Tibial nerve (tissue), 3 donors: ENCODE measurements at regions not wholly inside any gene's neighbourhood (a gene's known extent, or its start where the extent isn't known, plus 50 kb on each side); places are given as distances from the start of the nearest gene placed in this dataset.

Experiments used
- POLR2A ChIP-seq, 2 donors: fragments of 450-650 bp; IDR thresholded peaks; one replicate each; pipeline ENCODE4 v1.6.1; 2017; ENCODE audit warnings: antibody characterized with exemption in 2 of 2, mild to moderate bottlenecking in 2 of 2, moderate library complexity in 2 of 2
- TF ChIP-seq, protein P1 (sequence below), 5 experiments: fragments of 200-600 bp in 3 of 5; fragments of 450-650 bp in 2 of 5; sonication (generic) in 3 of 5; IDR thresholded peaks; one replicate each; pipeline ENCODE4 v1.5.1; 2016 to 2019; ENCODE audit warnings: antibody characterized with exemption in 5 of 5, mild to moderate bottlenecking in 3 of 5, moderate library complexity in 2 of 5

DNA sequence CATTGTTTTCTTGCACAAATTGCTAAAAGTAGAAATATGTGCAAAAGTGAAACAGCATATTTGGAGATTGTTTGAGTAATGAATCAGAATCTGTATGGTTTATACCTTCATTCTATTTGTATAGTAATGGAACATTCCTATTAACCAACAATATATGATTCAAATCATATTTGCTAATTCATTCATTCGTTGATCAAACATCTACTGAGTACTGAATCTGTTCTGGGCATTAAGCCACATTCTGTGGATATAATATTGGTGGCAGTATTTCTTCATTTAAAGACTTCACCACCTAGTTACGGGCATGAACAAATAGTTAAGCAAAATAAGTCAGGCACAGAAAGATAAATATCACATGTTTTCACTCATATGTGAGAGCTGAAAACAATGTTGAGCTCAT lies 385.7 kb downstream of the MTRR start:
- TF ChIP-seq, protein P1, sequence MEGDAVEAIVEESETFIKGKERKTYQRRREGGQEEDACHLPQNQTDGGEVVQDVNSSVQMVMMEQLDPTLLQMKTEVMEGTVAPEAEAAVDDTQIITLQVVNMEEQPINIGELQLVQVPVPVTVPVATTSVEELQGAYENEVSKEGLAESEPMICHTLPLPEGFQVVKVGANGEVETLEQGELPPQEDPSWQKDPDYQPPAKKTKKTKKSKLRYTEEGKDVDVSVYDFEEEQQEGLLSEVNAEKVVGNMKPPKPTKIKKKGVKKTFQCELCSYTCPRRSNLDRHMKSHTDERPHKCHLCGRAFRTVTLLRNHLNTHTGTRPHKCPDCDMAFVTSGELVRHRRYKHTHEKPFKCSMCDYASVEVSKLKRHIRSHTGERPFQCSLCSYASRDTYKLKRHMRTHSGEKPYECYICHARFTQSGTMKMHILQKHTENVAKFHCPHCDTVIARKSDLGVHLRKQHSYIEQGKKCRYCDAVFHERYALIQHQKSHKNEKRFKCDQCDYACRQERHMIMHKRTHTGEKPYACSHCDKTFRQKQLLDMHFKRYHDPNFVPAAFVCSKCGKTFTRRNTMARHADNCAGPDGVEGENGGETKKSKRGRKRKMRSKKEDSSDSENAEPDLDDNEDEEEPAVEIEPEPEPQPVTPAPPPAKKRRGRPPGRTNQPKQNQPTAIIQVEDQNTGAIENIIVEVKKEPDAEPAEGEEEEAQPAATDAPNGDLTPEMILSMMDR (IDR thresholded peaks at IDR 0.05) = no peak
- TF ChIP-seq POLR2A (IDR thresholded peaks at IDR 0.05) = no peak
